ENCODE measurements at regions not wholly inside any gene's neighbourhood (a gene's known extent, or its start where the extent isn't known, plus 50 kb on each side); places are given as distances from the start of the nearest gene placed in this dataset.

- TF ChIP-seq CTCF (IDR thresholded peaks at IDR 0.05), result no peak
- no peak for TF ChIP-seq POLR2A (IDR thresholded peaks at IDR 0.05)
Observed at GRCh38 chr7:22651534-22652243, 75.3 kb upstream of the IL6 start.

Measured in ovary (tissue), 3 donors.